GM12865 (cell line): ENCODE measurements at regions not wholly inside any gene's neighbourhood (a gene's known extent, or its start where the extent isn't known, plus 50 kb on each side); places are given as distances from the start of the nearest gene placed in this dataset.

Source experiments
- DNase-seq: peaks from one replicate; pipeline ENCODE4 v3.0.0; 2010; ENCODE audit warnings: low read depth
- H3K4me3 ChIP-seq: 2 replicates; pipeline ENCODE4 v1.5.1; 2011; ENCODE audit warnings: mild to moderate bottlenecking, low read depth, low read length, control low read depth
- TF ChIP-seq, protein P1 (sequence below): IDR thresholded peaks from 2 replicates; pipeline ENCODE4 v1.5.1; 2011; ENCODE audit warnings: low read length, control low read depth, low read depth, inconsistent platforms; ENCODE audit not compliant: insufficient read depth; ENCODE audit errors: missing control alignments

DNA sequence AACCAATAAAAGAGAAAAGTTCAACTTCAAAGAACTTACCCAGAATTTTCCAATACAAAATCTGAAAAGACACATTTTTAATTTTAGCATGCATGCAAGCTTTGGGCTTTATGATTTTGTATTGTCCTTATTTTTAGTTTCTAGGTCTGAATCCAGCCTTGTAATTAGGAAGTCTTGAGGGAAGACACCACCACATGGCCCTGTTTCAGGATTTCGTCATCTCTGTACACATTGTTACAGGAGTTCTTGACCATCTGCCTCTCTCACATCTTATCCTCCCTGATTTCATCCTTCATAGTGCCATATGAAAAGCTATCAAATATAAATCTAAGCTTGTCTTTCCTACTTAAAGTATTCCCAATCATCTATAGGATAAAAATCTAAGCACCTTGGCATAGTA lies 176.1 kb downstream of the TXNL1 start:
- no peak for DNase-seq
- TF ChIP-seq, protein P1, sequence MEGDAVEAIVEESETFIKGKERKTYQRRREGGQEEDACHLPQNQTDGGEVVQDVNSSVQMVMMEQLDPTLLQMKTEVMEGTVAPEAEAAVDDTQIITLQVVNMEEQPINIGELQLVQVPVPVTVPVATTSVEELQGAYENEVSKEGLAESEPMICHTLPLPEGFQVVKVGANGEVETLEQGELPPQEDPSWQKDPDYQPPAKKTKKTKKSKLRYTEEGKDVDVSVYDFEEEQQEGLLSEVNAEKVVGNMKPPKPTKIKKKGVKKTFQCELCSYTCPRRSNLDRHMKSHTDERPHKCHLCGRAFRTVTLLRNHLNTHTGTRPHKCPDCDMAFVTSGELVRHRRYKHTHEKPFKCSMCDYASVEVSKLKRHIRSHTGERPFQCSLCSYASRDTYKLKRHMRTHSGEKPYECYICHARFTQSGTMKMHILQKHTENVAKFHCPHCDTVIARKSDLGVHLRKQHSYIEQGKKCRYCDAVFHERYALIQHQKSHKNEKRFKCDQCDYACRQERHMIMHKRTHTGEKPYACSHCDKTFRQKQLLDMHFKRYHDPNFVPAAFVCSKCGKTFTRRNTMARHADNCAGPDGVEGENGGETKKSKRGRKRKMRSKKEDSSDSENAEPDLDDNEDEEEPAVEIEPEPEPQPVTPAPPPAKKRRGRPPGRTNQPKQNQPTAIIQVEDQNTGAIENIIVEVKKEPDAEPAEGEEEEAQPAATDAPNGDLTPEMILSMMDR = no peak
- H3K4me3 ChIP-seq = no peak overlapping the region

DNA sequence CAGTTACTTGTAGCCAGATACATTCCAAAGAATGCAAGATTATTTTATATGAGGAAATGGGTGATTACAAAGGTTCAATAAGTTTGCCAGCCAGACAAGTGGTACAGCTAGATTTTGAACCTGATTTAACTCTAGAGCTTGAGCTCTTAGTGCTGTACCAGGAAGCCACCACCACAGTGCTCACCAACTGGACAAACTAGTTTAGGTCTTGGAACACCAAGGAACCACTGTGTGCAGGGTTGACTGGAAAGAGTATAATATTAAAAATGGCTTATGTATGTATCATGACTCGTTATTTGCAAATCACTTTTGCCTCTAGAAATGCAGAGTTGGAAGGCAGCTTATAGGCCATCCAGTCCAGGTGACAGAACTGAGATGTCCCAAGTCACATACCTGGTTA lies 177.2 kb downstream of the TXNL1 start:
- DNase-seq = no peak
- no peak overlapping the region for H3K4me3 ChIP-seq
- TF ChIP-seq, protein P1 = no peak

DNA sequence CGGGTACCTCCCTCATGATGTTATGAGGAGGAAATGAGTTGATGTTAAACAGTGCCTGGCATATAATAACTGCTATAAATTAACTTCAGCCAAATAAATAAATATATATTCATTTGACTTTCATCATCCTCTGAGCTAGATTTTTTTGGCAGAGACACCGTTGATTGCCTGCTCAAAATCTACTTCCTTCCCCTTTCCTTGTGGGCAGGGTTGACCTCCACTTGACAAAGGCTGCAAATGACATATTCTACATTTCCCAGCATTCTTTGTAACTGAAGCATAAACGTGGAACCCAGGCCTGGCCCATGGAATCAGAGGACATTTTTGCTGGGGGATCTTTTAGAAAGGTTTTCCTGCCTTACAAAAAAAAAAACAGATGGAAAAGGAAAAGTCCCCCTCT lies 177.8 kb downstream of the TXNL1 start:
- no peak overlapping the region for H3K4me3 ChIP-seq
- TF ChIP-seq, protein P1 = no peak
- no peak for DNase-seq

DNA sequence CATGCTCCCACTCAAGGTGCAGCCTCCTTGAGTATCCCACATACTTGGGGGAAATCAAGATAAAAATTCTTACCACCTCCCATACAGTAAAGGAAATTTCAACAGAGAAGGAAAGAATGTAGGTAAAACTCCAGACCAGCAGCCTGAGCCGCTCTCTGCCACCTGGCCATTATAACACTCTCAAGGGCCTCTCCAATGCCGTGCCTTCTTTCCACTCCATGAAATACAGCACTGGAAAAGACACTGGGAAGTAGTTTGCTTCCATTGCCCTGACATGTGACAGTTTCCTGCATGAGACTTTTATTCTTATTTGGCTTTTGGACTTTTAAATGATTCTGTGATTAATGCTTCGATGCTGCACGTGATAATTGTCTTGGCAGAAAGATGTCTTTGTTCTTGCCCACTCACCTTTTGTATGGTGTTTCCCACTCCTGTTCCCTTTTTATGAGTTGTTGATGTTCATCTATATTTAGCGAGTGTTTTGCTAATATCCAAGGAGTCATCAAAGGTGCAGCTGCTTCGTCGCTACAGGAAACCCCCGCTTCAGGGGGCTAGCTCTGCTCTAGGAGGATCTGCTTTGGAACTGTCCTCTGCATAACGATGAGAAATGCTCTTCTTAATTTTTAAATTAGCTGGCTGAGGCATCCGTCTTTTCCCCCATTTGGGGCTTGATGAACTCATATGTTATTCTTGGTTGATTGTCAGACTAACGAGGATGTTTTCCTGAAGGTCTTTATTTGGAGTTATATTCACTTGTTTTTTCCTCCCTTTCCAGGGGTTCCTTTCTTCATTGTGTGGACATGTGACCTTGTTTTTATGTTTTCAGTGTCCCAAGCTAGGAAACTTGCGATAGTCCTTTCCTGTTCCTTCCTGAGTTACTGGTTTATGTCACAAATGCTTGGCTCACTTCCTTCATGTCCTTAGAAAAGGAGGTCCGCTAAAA lies 179.4 kb downstream of the TXNL1 start:
- no peak for DNase-seq
- no peak overlapping the region for H3K4me3 ChIP-seq
- TF ChIP-seq, protein P1 = no peak

DNA sequence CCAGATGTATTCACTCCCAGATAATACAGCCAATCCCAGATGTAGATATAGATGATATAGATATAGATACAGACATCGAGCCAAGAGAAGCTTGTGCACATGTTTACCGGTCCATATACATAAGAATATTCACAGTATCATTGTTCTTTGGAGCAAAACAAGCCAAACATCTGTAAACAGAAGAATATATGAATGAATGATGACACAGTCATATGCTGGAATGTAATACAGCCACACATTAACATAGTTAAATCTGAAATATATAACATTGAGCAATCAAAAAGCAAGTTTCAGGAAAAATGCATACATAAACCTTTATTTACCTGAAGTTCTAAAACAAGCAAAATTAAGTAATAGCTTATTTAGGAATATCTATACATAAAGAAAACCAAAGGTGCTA lies 182.5 kb downstream of the TXNL1 start:
- DNase-seq = no peak
- no peak overlapping the region for H3K4me3 ChIP-seq
- TF ChIP-seq, protein P1 = no peak

DNA sequence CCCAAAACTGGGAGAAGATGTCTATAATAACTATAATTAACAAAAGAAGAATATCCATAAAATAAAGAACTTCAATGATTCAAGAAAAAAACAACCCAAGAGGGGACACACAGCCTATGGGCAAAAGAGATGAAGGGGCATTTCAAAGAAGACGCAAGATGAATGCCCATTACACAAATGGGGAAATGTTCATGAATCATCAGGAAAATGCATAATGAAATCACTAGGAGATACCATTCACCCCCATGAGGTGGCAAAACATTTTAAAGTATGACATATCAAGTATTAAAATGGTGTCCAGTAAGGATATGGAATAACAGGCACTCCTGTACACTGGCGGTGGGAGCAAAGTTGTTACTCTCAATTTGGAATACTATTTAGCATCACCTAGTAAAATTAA lies 183.3 kb downstream of the TXNL1 start:
- TF ChIP-seq, protein P1 = no peak
- DNase-seq = no peak

DNA sequence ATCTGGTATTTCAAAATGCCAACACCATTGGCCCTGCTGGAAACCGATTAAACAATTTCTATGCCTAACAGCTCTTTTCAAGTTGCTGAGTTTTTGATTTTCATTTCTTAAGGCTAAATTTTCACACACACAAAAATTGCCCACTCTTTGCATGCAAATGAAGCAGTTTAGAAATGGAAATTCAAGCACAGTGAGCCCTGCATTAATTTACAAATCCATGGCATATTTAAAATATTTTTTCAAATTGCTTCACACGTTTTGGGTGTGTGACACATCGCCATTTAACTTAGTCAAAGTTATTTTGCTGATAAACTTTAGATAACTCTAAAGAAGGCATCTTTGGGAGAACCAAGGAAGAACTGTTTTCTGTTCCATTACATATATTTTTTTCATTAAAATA lies 184.8 kb downstream of the TXNL1 start:
- DNase-seq = no peak
- TF ChIP-seq, protein P1 = no peak
- no peak overlapping the region for H3K4me3 ChIP-seq

More for the DNA sequence above, 183.3 kb downstream of the TXNL1 start:
- H3K4me3 ChIP-seq = no peak overlapping the region
